ENCODE measurements at regions not wholly inside any gene's neighbourhood (a gene's known extent, or its start where the extent isn't known, plus 50 kb on each side); places are given as distances from the start of the nearest gene placed in this dataset.

DNA sequence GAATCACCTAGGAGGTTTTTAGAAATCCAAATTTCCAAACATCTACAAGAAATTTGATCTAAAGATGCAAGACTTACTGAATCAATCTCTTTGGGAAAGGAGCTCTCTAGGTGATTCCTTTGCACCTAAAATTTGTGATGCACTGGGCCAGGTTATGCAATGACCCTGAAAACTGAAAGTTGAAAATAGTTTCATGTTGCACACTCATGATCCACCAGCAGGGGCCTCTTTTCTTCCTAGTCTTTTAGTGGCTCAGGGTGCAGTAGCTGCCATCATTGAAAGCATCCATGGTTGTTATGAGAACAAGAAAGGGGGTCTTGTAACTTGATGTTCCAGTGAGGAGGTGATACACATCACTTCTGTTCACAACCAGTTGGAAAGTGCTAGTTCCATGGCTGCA is 486.8 kb downstream of the PSAT1 start:
- TF ChIP-seq GATA3 (IDR thresholded peaks at IDR 0.05; ENCODE audit: low read depth, low read length) (no peak), GATA2 (IDR thresholded peaks at IDR 0.05; ENCODE audit: low read depth, low read length) (no peak)

Data from SH-SY5Y (cell line).